Endodermal cell (in vitro differentiated cells): ENCODE measurements at regions not wholly inside any gene's neighbourhood (a gene's known extent, or its start where the extent isn't known, plus 50 kb on each side); places are given as distances from the start of the nearest gene placed in this dataset.

Source experiments
- DNase-seq: peaks from one replicate; pipeline ENCODE4 v3.0.0-alpha.2; 2017
- H3K27ac ChIP-seq: 2 replicates; pipeline ENCODE4 v1.5.1; 2013; ENCODE audit warnings: mild to moderate bottlenecking, low read depth, low read length, moderate library complexity
- H3K27me3 ChIP-seq: 2 replicates; pipeline ENCODE4 v1.6.1; 2013; ENCODE audit warnings: mild to moderate bottlenecking, low read length, moderate library complexity; ENCODE audit not compliant: insufficient read depth, control insufficient read depth, poor library complexity, severe bottlenecking
- H3K36me3 ChIP-seq: 2 replicates; pipeline ENCODE4 v1.7.0; 2013; ENCODE audit warnings: mild to moderate bottlenecking, low read length, moderate library complexity; ENCODE audit not compliant: control insufficient read depth, insufficient read depth
- H3K4me1 ChIP-seq: one replicate; pipeline ENCODE4 v1.7.0; 2013; ENCODE audit warnings: low read length; ENCODE audit not compliant: control insufficient read depth, insufficient read depth
- H3K4me3 ChIP-seq: 2 replicates; pipeline ENCODE4 v1.5.1; 2013; ENCODE audit warnings: mild to moderate bottlenecking, low read length, moderate library complexity
- H3K9ac ChIP-seq: 2 replicates; pipeline ENCODE4 v1.6.1; 2013; ENCODE audit warnings: mild to moderate bottlenecking, low read length, moderate library complexity; ENCODE audit not compliant: poor library complexity, severe bottlenecking; ENCODE audit errors: extremely low read depth
- H3K9me3 ChIP-seq: 2 replicates; pipeline ENCODE4 v1.6.1; 2013; ENCODE audit warnings: mild to moderate bottlenecking, low read length, moderate library complexity; ENCODE audit not compliant: control insufficient read depth
- H3K27ac Mint-ChIP-seq: 2 replicates; pipeline ENCODE4 v1.8.0; 2020; ENCODE audit warnings: mixed read lengths
- H3K27me3 Mint-ChIP-seq: 2 replicates; pipeline ENCODE4 v1.8.0; 2021; ENCODE audit warnings: mild to moderate bottlenecking, mixed read lengths; ENCODE audit not compliant: insufficient read depth
- H3K36me3 Mint-ChIP-seq: 2 replicates; pipeline ENCODE4 v1.8.0; 2020; ENCODE audit warnings: low read depth, mixed read lengths
- H3K4me1 Mint-ChIP-seq: 2 replicates; pipeline ENCODE4 v1.8.0; 2020; ENCODE audit warnings: mixed read lengths
- H3K4me3 Mint-ChIP-seq: 2 replicates; pipeline ENCODE4 v1.8.0; 2020; ENCODE audit warnings: mild to moderate bottlenecking, moderate library complexity, mixed read lengths
- H3K9me3 Mint-ChIP-seq: 2 replicates; pipeline ENCODE4 v1.8.0; 2020; ENCODE audit warnings: mild to moderate bottlenecking, mixed read lengths
- CTCF ChIP-seq: fragments of 200-600 bp; sonication (generic); conservative IDR thresholded peaks from 2 replicates; pipeline ENCODE4 v1.5.0; 2021; ENCODE audit warnings: antibody characterized with exemption, mild to moderate bottlenecking
- WGBS, 2 experiments: methylation state at CpG; one replicate each; pipeline versions ENCODE4 v1.1.5 to v1.1.7; 2013; ENCODE audit warnings: missing lambda C conversion rate in 2 of 2, mixed read lengths in 1 of 2; ENCODE audit not compliant: insufficient coverage in 1 of 2, insufficient read length in 1 of 2; 5-methylcytosine and 5-hydroxymethylcytosine counted together

- H3K4me1 Mint-ChIP-seq = peaks cover 44% of the 10 kb centered on the region
- H3K36me3 Mint-ChIP-seq = no peaks in the 10 kb centered on the region
- Histone ChIP-seq H3K9ac (no peak overlapping the region), H3K27me3 (peaks cover 10% of the 10 kb centered on the region), H3K27ac (no peak overlapping the region), H3K4me3 (no peak overlapping the region), H3K4me1 (peaks cover 12% of the 10 kb centered on the region), H3K36me3 (no peaks in the 10 kb centered on the region), H3K9me3 (no peaks in the 10 kb centered on the region)
- WGBS, 2 experiments = 90 to 91% methylated on average over 1 to 3 of the region's 3 CpGs
- H3K4me3 Mint-ChIP-seq = no peak overlapping the region
- H3K27me3 Mint-ChIP-seq = peaks cover 53% of the 10 kb centered on the region
- no peak for TF ChIP-seq CTCF
- no peak for DNase-seq
- H3K27ac Mint-ChIP-seq = no peak overlapping the region
- H3K9me3 Mint-ChIP-seq = no peaks in the 10 kb centered on the region
These were observed 392.8 kb downstream of the KCNRG start for GRCh38 chr13:50408068-50408467.

GRCh38 chr13:50409220-50409619 is 394.0 kb downstream of the KCNRG start:
- Histone ChIP-seq H3K9me3 (no peaks in the 10 kb centered on the region), H3K27me3 (peaks cover 10% of the 10 kb centered on the region), H3K36me3 (no peaks in the 10 kb centered on the region), H3K4me3 (no peak overlapping the region), H3K4me1 (peaks cover 12% of the 10 kb centered on the region), H3K9ac (no peak overlapping the region), H3K27ac (no peak overlapping the region)
- peaks cover 42% of the 10 kb centered on the region for H3K27me3 Mint-ChIP-seq
- WGBS, 2 experiments = 95 to 100% methylated on average over 2 of the region's 2 CpGs
- TF ChIP-seq CTCF = no peak
- peaks cover 48% of the 10 kb centered on the region for H3K4me1 Mint-ChIP-seq
- no peak overlapping the region for H3K27ac Mint-ChIP-seq
- DNase-seq = no peak
- H3K9me3 Mint-ChIP-seq = no peaks in the 10 kb centered on the region
- no peak overlapping the region for H3K4me3 Mint-ChIP-seq
- H3K36me3 Mint-ChIP-seq = no peaks in the 10 kb centered on the region

- peak; percentile 65 for DNase-seq
- H3K27ac Mint-ChIP-seq = no peak overlapping the region
- H3K27ac ChIP-seq = no peak overlapping the region
These were observed 395.9 kb downstream of the KCNRG start for GRCh38 chr13:50410921-50411746.

More at GRCh38 chr13:50410921-50411746, 395.9 kb downstream of the KCNRG start:
- Mint-ChIP-seq H3K9me3 (peaks cover 7% of the 10 kb centered on the region), H3K4me3 (no peak overlapping the region), H3K4me1 (peaks cover 46% of the 10 kb centered on the region), H3K36me3 (peaks cover 6% of the 10 kb centered on the region), H3K27me3 (peaks cover 25% of the 10 kb centered on the region)
- Histone ChIP-seq H3K4me3 (no peak overlapping the region), H3K36me3 (no peaks in the 10 kb centered on the region), H3K9ac (no peak overlapping the region), H3K27me3 (peaks cover 10% of the 10 kb centered on the region), H3K9me3 (peaks cover 6% of the 10 kb centered on the region), H3K4me1 (peaks cover 12% of the 10 kb centered on the region)
- 86 to 87% methylated on average over 3 to 5 of the region's 5 CpGs for WGBS, 2 experiments
- no peak for TF ChIP-seq CTCF
